ENCODE measurements at regions not wholly inside any gene's neighbourhood (a gene's known extent, or its start where the extent isn't known, plus 50 kb on each side); places are given as distances from the start of the nearest gene placed in this dataset.

DNA sequence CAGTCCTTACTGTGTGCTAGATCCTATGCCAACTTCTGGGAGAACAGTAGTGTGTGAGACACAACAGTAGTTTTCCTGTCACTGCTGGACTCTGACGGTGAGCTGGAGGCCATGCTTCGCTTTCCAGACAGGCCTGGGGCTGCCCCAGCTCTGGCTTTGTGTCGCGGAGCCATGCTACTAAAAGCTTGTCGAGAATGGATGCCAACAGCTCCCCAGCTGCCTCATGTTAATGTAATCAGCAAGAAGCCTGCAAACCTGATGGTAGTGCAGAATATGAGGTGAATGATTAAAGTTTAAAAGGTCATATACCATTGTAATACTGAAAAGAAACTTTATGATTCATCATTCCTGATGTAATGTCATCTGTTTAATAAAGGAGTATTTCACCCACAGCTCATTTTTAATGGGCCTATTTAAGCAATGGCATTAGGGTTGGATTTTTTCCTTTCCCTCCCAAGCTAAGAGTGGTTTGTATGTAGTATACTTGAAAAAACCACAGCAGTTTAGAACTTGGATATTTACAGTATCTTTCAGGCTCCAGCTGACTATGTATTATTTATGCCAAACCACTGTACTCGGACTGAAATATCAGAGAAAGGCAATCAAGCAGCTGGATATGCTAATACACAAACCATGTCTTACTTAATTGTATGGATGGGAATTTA is 343.0 kb downstream of the NUF2 start:
- TF ChIP-seq CTCF (IDR thresholded peaks at IDR 0.05) (no peak), POLR2A (IDR thresholded peaks at IDR 0.05) (no peak)

All from upper lobe of left lung (tissue), 4 donors.